ENCODE measurements at regions not wholly inside any gene's neighbourhood (a gene's known extent, or its start where the extent isn't known, plus 50 kb on each side); places are given as distances from the start of the nearest gene placed in this dataset.
"Not testable (repeated sequence)": the region's sequence is repeated elsewhere in the genome, so short reads cannot be mapped to it uniquely, and the experiment has no call there.

DNA sequence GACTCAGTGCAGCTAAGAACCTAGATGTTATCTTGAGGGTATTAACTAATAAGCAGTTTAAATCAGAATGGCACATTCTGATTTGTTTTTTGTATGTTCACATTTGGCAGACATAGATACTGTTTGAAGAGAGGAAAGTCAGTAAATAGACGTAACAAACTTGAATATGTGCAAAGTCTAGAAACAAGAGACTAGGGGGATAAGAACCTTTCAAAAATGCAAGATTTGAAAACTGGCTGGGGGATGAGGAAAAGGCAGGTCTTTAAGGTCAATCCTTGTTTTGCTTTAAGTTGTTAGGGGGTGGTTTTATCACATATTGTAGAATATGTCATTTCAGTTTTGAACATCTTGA is 136.5 kb downstream of the ZNF92 start:
- DNase-seq (ENCODE audit: low read depth in 2 of 2) = not testable (repeated sequence)

GRCh38 chr7:65519751-65520150 is 146.1 kb downstream of the ZNF92 start:
- not testable (repeated sequence) for DNase-seq (ENCODE audit: low read depth in 2 of 2)

- DNase-seq (ENCODE audit: low read depth in 2 of 2) = not testable (repeated sequence)
Observed at GRCh38 chr7:65545465-65546161, 172.0 kb downstream of the ZNF92 start.

GRCh38 chr7:65549589-65550443 is 176.2 kb downstream of the ZNF92 start:
- not testable (repeated sequence) for DNase-seq (ENCODE audit: low read depth in 2 of 2)

DNA sequence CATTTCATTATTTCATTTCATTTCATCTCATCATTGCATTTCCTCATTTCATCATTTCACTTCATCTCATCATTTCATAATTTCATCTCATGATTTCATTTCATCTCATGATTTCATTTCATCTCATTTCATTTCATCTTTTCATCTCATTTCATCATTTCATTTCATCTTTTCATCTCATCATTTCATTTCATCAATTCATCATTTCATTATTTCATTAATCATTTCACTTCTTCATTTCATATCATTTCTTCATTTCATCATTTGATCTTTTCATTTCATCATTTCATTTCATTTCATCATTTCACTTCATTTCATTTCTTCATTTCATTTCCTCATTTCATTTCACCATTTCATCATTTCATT is 176.8 kb downstream of the ZNF92 start:
- not testable (repeated sequence) for DNase-seq (ENCODE audit: low read depth in 2 of 2)

- DNase-seq (ENCODE audit: low read depth in 2 of 2) = not testable (repeated sequence)
Observed at GRCh38 chr7:65551042-65551441, 177.4 kb downstream of the ZNF92 start.

- DNase-seq (ENCODE audit: low read depth in 2 of 2) = not testable (repeated sequence)
Observed at GRCh38 chr7:65554553-65555476, 181.2 kb downstream of the ZNF92 start.

- peak in 1 of 2 experiments; percentile 2 for DNase-seq (ENCODE audit: low read depth in 2 of 2)
Observed at GRCh38 chr7:65558584-65558983, 184.9 kb downstream of the ZNF92 start.

DNA sequence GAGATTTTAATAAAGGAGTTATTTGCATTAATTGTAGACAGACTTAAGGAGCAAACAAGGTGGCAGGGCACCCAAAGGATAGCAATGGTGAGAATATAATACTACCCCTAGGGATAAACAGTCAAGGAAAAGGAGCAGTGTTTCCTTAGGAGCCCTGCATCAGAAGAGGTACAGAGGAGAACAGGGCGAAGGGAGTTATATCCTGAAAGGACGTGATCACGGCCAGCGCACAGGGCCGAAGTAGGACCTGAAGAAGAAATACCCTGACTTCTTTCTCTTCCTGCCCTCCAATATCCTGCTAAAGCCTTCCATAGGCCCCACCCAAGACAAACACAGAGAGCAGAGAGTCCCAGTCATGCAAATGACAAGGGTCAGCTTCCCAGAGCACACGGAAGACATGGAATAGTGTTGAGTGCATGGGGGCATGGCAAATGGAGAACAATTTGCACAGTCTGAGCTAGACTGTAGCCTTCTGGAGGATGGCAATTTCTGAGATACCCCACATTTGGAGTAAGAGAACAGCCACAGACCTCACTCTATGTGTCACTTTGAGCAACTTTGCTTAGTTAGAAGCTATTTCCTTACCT is 188.2 kb downstream of the ZNF92 start:
- not testable (repeated sequence) for DNase-seq (ENCODE audit: low read depth in 2 of 2)

GRCh38 chr7:65562522-65562921 is 188.9 kb downstream of the ZNF92 start:
- not testable (repeated sequence) for DNase-seq (ENCODE audit: low read depth in 2 of 2)

GRCh38 chr7:65563333-65563732 is 189.7 kb downstream of the ZNF92 start:
- DNase-seq (ENCODE audit: low read depth in 2 of 2) = not testable (repeated sequence)

- not testable (repeated sequence) for DNase-seq (ENCODE audit: low read depth in 2 of 2)
Observed at GRCh38 chr7:65568226-65568625, 194.6 kb downstream of the ZNF92 start.

DNA sequence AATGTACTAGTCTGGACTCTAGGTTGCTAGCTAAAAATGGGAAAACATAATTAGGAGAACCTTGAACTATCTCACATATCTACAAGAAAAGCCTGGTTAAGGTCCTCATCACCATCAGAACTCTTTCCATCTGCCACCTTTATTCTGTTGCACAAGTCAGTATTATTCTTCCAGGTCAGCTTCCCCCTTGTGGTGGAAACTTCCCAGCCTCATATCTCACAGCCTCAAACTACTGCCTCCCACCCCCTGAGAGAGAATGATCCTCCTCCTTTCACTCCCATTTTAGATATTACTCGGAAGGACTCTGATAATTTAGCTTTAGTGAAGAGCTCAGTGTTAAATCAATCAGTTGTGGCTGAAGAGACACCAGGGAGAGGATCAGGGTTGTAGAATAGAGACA is 197.3 kb downstream of the ZNF92 start:
- DNase-seq (ENCODE audit: low read depth in 2 of 2) = not testable (repeated sequence)

GRCh38 chr7:65572581-65572980 is 198.9 kb downstream of the ZNF92 start:
- not testable (repeated sequence) for DNase-seq (ENCODE audit: low read depth in 2 of 2)

GRCh38 chr7:65576370-65576769 is 202.7 kb downstream of the ZNF92 start:
- not testable (repeated sequence) for DNase-seq (ENCODE audit: low read depth in 2 of 2)

GRCh38 chr7:65582518-65583119 is 209.0 kb downstream of the ZNF92 start:
- not testable (repeated sequence) for DNase-seq (ENCODE audit: low read depth in 2 of 2)

- not testable (repeated sequence) for DNase-seq (ENCODE audit: low read depth in 2 of 2)
Observed at GRCh38 chr7:65602495-65602894, 228.8 kb downstream of the ZNF92 start.

DNA sequence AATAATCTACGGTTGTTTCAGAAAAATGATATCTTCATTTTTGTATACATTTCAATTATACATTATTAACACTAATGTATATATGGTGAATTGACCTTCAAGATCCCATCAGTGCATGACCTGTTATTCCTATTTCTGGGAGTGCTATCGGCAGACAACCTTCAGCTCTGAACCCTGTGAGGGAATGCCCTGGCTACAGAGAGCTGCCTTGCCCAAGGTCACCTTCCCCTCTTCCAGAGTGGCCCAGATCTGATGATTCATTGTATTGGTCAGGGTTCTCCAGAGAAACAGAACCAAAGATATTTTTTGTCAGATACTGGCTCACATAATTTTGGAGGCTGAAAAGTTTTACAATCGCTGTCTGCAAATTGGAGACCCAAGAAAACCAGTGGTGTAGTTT is 235.5 kb downstream of the ZNF92 start:
- DNase-seq (ENCODE audit: low read depth in 2 of 2) = no peak

DNA sequence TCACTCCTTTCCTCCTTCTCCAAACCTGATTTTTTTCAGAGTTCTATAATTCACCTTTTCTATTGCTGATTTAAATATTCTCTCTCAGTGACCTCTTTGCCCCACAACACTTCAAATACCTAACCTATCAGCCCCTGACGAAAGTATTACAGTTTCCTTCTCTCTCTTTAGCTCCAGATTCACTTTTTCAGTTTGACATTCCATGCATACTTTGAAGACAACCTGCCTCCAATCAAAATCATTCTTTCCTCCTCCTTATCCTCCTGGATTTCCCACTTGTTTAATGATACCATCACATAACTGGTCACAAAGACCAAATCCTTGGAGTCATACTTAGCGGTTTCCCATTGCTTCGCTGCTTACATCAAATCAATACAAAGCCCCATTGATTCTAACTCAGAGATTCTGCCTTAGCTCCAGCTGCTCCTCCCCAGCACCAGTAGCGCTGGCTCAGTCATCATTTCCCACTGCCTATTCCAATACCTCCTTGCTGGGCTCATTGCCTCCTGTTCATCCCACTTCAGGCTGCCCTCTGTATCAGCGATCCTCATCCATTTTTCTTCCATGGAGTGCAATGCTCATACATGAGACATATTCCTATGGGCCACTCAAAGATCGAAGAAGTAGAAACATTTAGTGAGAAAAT is 240.1 kb downstream of the ZNF92 start:
- not testable (repeated sequence) for DNase-seq (ENCODE audit: low read depth in 2 of 2)

DNA sequence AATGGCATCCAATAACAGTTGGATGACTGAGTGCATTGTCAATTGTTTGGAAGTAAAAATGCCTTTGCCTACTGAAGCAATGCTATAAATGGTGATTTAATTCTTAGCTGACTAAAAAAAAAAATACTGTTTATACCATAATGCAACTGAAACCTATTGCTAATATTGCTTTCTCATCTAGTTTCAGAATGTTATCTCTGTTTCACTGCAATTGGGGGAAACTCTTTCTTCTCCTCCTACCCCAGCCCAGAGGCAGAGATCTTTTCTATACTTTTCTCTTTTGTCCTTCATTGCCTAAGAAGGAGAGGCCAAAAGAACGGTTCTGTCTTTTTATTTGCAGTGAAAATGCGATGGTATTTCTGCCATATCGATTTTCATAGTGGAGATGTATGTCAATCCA is 242.5 kb downstream of the ZNF92 start:
- not testable (repeated sequence) for DNase-seq (ENCODE audit: low read depth in 2 of 2)

- not testable (repeated sequence) for DNase-seq (ENCODE audit: low read depth in 2 of 2)
Observed at GRCh38 chr7:65620216-65620615, 246.6 kb downstream of the ZNF92 start.

Measured in fibroblast of skin of left quadriceps (primary cell).